GM18867 (cell line): ENCODE measurements at regions not wholly inside any gene's neighbourhood (a gene's known extent, or its start where the extent isn't known, plus 50 kb on each side); places are given as distances from the start of the nearest gene placed in this dataset.
"Not testable (repeated sequence)": the region's sequence is repeated elsewhere in the genome, so short reads cannot be mapped to it uniquely, and the experiment has no call there.

ENCODE experiments used
- ATAC-seq: cut with Tn5 transposase; IDR thresholded peaks from one replicate; pipeline ENCODE4 v1.9.1; 2021; ENCODE audit warnings: mild to moderate bottlenecking, moderate library complexity; ENCODE audit not compliant: unreplicated experiment

DNA sequence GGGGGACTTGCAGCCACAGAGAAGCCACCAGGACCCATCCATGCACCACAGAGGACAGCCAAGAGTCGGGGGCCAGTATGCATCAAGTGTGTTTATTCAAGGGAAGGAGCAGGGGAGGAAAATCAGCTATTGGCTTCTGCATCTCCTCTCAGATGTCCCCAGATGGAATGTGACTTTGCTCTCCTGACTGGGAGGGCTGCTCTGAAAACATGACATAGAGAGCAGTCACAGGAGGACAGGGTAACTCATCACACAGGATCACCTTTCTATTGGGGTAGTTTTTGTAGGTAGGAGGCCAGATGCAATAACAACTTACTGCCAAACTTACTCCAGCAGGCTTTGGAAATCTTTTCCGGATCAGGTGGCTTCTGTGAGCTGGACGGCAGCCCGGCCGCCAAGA, 121.0 kb upstream of the OPCML start:
- no peak for ATAC-seq

DNA sequence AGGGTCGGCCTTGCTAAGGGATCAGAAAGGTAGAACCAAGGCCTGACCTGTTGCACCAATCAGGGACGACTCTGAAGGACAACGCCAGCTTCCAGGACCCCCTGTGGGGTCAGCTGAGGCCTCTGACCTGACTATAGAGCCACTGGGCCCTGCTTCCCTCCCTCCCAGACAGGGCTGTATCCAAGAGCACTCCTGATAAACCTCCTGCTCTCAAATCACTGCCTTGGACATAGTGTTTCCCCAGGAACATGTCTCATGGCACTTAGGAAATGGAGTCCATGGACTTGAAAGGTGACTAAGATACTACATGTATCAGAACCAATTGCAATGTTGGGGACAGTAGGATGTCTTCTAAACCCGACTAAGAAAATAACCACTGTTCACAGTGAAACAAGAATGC, 117.8 kb upstream of the OPCML start:
- ATAC-seq, result no peak

GRCh38 chr11:133649040-133649439, 116.7 kb upstream of the OPCML start:
- no peak for ATAC-seq

DNA sequence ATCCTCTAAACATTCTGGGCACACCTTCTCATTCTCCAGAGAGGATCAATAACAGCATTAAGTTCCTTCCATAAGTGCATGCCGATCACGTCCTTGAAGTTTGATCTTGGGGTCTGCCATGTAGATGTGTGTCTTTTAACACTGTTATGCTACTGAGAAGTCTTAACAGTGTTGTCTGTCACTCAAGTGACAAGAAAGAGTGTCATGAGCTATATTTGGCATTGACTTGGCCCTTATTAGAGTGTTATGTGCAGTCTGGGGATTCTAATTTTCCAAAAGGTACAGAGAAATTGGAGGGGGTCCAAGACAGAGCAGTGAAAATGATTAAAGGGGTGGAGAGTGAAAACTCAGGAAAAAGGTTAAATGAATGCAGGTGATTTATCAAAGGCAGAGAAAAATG, 107.1 kb upstream of the OPCML start:
- ATAC-seq, result no peak

GRCh38 chr11:133638921-133639320, 106.6 kb upstream of the OPCML start:
- no peak for ATAC-seq

- ATAC-seq, result no peak
Observed at GRCh38 chr11:133636711-133637355, 104.5 kb upstream of the OPCML start.

DNA sequence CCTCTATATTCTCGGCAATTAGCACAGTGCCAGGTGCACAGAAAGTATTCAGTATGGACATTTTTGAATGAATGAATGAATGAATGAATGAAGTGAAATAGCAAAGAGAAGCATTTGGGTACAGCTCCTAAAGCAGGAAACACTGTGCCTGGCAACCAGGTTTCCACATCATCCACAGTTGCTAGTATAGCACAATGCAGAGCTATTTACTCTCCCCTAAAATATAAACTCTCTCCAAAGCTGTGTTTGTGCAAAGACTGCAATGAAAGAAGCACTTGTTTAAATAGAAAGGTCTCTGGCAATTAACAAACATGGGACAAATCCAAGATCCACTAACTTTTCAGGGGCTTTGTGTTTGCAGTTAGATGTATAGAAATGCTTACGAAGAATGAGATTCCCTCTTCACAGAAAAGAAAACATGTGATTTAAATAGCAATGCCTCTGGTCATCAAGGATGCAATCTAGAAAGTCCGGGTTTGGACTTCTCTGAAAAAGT, 103.0 kb upstream of the OPCML start:
- ATAC-seq, result no peak

GRCh38 chr11:133628371-133628770, 96.1 kb upstream of the OPCML start:
- not testable (repeated sequence) for ATAC-seq

- ATAC-seq, result no peak
Observed at GRCh38 chr11:133621611-133622010, 89.3 kb upstream of the OPCML start.

DNA sequence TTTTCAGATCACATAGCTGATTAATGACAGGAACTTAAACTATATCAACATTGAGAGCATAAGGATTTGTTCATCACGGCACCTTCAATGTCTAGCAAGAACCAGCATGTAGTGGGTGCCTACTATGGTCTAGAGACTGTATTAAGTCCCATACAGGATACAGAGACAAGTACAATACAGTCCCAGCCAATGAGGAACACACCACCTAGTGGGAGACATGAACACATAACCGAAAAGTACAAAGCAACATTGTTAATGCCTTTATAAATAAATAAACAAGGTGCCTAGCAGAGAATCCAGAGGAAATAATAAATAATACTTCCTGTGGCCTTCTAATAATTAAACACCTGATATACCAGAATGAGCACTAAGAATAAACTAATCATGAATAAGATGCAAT, 87.7 kb upstream of the OPCML start:
- ATAC-seq, result no peak

DNA sequence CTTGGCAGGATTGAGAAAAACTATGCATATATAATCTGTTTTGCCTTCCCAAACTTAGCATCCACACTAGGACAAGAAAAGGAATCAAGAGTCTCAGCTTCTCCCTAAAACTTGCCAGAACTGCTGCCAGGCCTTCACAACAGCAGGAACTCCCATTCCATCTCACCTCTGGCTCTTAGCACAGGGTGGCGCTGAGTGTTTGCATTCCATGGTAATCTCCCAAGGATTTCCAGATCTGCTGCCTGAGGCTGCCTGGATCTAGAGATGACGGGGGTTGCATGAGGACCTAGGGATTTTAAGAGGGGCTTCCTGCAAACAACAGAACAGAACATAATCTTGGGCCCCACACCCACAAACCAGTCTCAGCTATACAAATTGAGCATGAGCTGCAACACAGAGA, 87.1 kb upstream of the OPCML start:
- ATAC-seq, result no peak

DNA sequence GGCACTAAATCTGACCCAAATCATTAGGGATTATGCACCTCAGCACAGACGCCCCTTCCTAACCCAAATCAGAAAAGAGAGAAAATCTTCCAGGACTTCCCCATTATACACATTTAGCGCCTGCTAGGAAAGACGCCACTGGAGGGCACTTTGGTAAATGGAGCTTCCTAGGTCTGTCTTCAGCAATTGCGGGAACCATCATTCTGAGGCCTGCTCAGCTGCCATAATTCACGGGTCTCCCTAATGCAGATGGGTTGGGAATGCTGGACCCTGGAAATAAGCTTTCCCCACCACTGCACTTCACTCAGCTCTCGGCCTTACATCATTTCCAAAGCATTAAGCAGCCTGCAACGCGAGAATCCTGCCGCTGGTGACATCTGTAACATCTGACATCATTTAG, 86.2 kb upstream of the OPCML start:
- no peak for ATAC-seq

DNA sequence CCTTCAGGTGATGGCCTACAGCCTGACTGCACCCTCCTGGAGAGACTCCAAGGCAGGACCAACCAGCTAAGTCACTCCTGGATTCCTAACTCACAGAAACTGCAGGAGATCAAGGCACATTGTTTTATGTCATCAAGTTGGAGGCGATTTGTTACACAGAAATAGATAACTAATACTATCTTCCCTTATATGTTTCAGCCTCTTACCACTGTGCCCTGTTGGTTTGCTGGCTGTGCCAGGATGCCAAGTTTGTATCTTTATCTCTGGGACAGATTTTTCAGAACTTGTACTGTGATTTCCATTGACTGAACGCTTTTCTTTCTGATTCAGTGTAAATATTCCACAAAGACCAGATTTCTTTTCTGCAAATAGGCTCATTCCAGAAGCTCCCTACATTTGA, 76.2 kb upstream of the OPCML start:
- ATAC-seq, result no peak

DNA sequence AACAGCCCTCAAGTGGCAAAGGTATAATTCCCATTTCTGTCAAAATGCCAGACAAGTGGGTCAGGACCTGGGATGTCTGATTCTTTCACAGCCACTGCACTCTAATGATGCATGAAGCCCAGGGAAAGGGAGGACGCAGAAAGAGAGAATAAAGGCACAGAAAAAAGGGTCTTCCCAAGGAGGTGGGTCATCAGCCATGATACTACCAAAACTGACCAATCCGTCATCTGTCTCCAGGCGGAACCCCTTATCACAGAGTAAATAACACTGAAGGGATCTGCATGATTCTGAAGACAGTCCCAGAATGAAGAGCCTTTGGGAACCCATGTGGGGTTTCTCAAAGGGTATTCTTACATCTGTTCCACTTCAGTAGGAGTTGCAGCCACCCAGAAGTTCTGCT, 73.8 kb upstream of the OPCML start:
- no peak for ATAC-seq

DNA sequence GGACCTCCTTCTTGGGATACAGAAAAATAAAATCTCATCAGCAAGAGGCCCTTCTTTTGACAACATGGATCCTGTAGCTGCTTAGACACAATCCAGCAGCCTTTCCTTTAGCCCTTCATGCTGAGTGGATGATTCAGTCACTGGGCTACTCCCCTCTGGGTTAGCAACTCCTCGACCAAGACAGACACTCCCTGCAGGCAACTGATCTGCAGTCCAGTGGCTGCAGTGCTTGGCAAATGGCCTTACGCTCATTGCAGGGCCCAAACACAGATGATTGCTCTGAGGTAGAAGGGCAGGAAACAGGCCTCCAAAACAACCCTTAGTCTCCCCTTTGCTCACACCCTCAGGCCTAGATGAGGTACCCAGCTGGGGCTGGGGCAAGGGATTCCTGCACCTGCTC, 73.2 kb upstream of the OPCML start:
- no peak for ATAC-seq

DNA sequence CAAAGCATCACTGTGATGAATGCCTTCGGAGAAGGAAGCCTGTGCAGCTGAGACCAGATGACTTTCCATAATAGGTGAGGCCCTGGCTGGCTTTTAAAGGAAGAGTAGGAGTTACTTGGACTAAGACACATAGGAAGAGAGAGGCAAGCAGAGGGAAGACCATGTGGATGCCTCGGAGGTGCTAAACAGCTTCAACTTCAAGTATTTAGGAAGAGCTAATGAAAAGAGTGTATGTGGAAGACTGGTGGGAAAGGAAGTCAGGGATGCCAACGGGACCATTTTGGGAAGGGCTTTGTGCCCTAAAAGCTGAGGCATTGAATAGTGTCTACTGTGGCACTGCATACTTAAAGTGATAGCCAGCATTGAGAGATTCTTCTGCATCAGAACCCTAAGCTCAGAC, 69.3 kb upstream of the OPCML start:
- ATAC-seq, result no peak

- ATAC-seq, result no peak
Observed at GRCh38 chr11:133600786-133601185, 68.5 kb upstream of the OPCML start.

GRCh38 chr11:133600306-133600705, 68.0 kb upstream of the OPCML start:
- no peak for ATAC-seq

GRCh38 chr11:133598906-133599305, 66.6 kb upstream of the OPCML start:
- ATAC-seq, result no peak

- no peak for ATAC-seq
Observed at GRCh38 chr11:133597236-133597635, 64.9 kb upstream of the OPCML start.

DNA sequence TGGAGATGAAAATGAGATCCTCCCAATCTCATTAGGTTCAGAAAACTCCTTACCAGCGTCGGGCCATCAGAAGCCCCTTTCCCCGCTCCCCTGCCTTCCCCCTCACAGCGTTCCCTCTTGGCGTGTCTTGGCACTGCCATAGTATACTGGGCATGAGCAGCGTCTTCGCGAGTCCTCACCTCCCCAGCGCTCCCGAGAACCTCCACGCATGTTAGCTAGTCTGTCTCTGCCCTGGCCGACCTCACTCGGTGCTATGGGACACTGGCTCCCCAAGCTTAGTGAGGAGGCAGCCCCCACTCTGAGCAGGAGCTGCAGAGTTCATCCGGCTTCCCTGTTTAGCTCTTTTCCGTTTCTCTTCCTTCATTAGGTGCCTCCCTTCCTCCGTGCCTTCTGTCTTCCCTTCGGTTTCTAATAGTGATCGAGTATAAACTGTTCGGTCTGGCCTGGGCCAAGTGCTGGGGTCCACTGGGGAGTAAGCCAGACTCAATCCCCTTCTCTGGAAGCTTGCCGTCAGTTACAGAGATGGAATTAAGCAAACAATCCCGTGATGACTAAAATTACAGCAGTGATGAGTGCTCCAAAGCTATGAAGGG, 63.8 kb upstream of the OPCML start:
- no peak for ATAC-seq

GRCh38 chr11:133593036-133593435, 60.7 kb upstream of the OPCML start:
- ATAC-seq, result no peak
